Right lobe of liver (tissue), 6 donors: ENCODE measurements at regions not wholly inside any gene's neighbourhood (a gene's known extent, or its start where the extent isn't known, plus 50 kb on each side); places are given as distances from the start of the nearest gene placed in this dataset.

Experiments used
- ATAC-seq, 4 donors: fragments of 200-7000 bp; cut with Tn5 transposase; one replicate each; pipeline ENCODE4 v1.9.1; 2020; ENCODE audit warnings: mild to moderate bottlenecking in 4 of 4, moderate library complexity in 4 of 4
- DNase-seq, 3 donors: peaks; one replicate each; pipeline ENCODE4 v3.0.0-alpha.2; 2020
- H3K27ac ChIP-seq, 3 donors: fragments of 200-600 bp; one replicate each; pipeline ENCODE4 v1.8.0; 2022
- H3K27me3 ChIP-seq, 2 donors: fragments of 200-600 bp; one replicate each; pipeline ENCODE4 v1.8.0; 2022
- H3K36me3 ChIP-seq, 4 donors: fragments of 200-600 bp; sonication (generic) in 1 of 4; one replicate each; pipeline versions ENCODE4 v1.5.1 to v1.8.0; 2017 to 2022; ENCODE audit warnings: control low read depth in 1 of 4
- H3K4me1 ChIP-seq, 4 donors: fragments of 200-600 bp; sonication (generic) in 1 of 4; one replicate each; pipeline versions ENCODE4 v1.5.1 to v1.8.0; 2017 to 2022; ENCODE audit warnings: control low read depth in 1 of 4
- H3K4me3 ChIP-seq, 3 donors: fragments of 200-600 bp; one replicate each; pipeline ENCODE4 v1.8.0; 2022
- H3K9me3 ChIP-seq, 4 donors: fragments of 200-600 bp; sonication (generic) in 1 of 4; one replicate each; pipeline versions ENCODE4 v1.5.1 to v1.8.0; 2017 to 2022; ENCODE audit warnings: control low read depth in 1 of 4
- CTCF ChIP-seq, 4 donors: fragments of 200-600 bp in 3 of 4; fragments of 450-650 bp in 1 of 4; IDR thresholded peaks; one replicate each; pipeline versions ENCODE4 v1.5.1 to v1.8.0; 2016 to 2022; ENCODE audit warnings: antibody characterized with exemption in 4 of 4, mild to moderate bottlenecking in 2 of 4
- POLR2A ChIP-seq: fragments of 450-650 bp; IDR thresholded peaks from one replicate; pipeline ENCODE4 v1.6.1; 2017; ENCODE audit warnings: antibody characterized with exemption, mild to moderate bottlenecking
- WGBS: methylation state at CpG from one replicate; pipeline ENCODE4 v1.1.6; 2018; ENCODE audit warnings: low coverage, low lambda C conversion rate; ENCODE audit not compliant: insufficient coverage; ENCODE audit errors: missing lambda C conversion rate; 5-methylcytosine and 5-hydroxymethylcytosine counted together
- intact Hi-C, 2 donors: fragments of 100-400 bp; cut with DNase I; formaldehyde crosslinking; loops; one replicate each; pipeline versions ENCODE4 v1.11.2 to v1.14.1; 2022
- donor health status: DM: no; HTN: yes; CAD: no.
- donor health status: DM: no; HTN: no; CAD: no.
- donor health status: DM: no; HTN: no; CAD: no.
- donor health status: DM: no; HTN: yes; CAD: no.
- donor health status: DM: no; HTN: yes; CAD: no.

GRCh38 chr2:220263300-220263699 lies 635.9 kb downstream of the SLC4A3 start:
- no peak for DNase-seq
- Histone ChIP-seq H3K4me3 (no peak overlapping the region), H3K27me3 (no peaks in the 10 kb centered on the region), H3K36me3 (no peaks in the 10 kb centered on the region), H3K4me1 (no peaks in the 10 kb centered on the region), H3K27ac (no peak overlapping the region), H3K9me3 (no peaks in the 10 kb centered on the region)
- intact Hi-C loops = no loop called here
- ATAC-seq = no peak
- WGBS = 72% methylated on average over 6 of the region's 6 CpGs
- no peak for TF ChIP-seq POLR2A
- TF ChIP-seq CTCF (IDR thresholded peaks at IDR 0.05) = no peak

- Histone ChIP-seq H3K4me1 (peaks cover 0 to 12% (median 0%) of the 10 kb centered on the region in 4 donors), H3K4me3 (no peak overlapping the region), H3K27ac (no peak overlapping the region), H3K36me3 (no peaks in the 10 kb centered on the region), H3K27me3 (no peaks in the 10 kb centered on the region), H3K9me3 (no peaks in the 10 kb centered on the region)
- TF ChIP-seq CTCF (IDR thresholded peaks at IDR 0.05) (no peak), POLR2A (no peak)
- WGBS = 71% methylated on average over 4 of the region's 4 CpGs
- intact Hi-C loops = no loop called here
- DNase-seq (no peak), ATAC-seq (no peak)
Measured at GRCh38 chr2:220269367-220269766, 641.9 kb downstream of the SLC4A3 start.

- intact Hi-C loops = no loop called here
- ATAC-seq (no peak), DNase-seq (no peak)
- WGBS = 56% methylated on average over 1 of the region's 1 CpG
- Histone ChIP-seq H3K27ac (no peak overlapping the region), H3K4me3 (no peak overlapping the region), H3K4me1 (peaks cover 0 to 12% (median 0%) of the 10 kb centered on the region in 4 donors), H3K36me3 (no peaks in the 10 kb centered on the region), H3K9me3 (no peaks in the 10 kb centered on the region), H3K27me3 (no peaks in the 10 kb centered on the region)
- TF ChIP-seq POLR2A = no peak
- TF ChIP-seq CTCF (IDR thresholded peaks at IDR 0.05) = no peak
Measured at GRCh38 chr2:220270481-220271070, 643.1 kb downstream of the SLC4A3 start.

- no peaks in the 10 kb centered on the region for H3K36me3 ChIP-seq
- H3K4me3 ChIP-seq = no peak overlapping the region
- H3K4me1 ChIP-seq = peaks cover 0 to 20% (median 5%) of the 10 kb centered on the region in 4 donors
- no peak for TF ChIP-seq POLR2A
- TF ChIP-seq CTCF (IDR thresholded peaks at IDR 0.05) = no peak
- no peaks in the 10 kb centered on the region for H3K9me3 ChIP-seq
- H3K27ac ChIP-seq = no peak overlapping the region
- DNase-seq (no peak), ATAC-seq (no peak)
- no peaks in the 10 kb centered on the region for H3K27me3 ChIP-seq
- intact Hi-C loops = no loop called here
Measured at GRCh38 chr2:220272656-220273055, 645.2 kb downstream of the SLC4A3 start.

GRCh38 chr2:220273082-220273481 lies 645.7 kb downstream of the SLC4A3 start:
- ATAC-seq (no peak), DNase-seq (no peak)
- intact Hi-C loops = no loop called here
- no peaks in the 10 kb centered on the region for H3K9me3 ChIP-seq
- H3K4me3 ChIP-seq = no peak overlapping the region
- no peak overlapping the region for H3K27ac ChIP-seq
- peaks cover 0 to 20% (median 7%) of the 10 kb centered on the region in 4 donors for H3K4me1 ChIP-seq
- no peaks in the 10 kb centered on the region for H3K27me3 ChIP-seq
- WGBS = 35% methylated on average over 2 of the region's 2 CpGs
- TF ChIP-seq POLR2A (no peak), CTCF (IDR thresholded peaks at IDR 0.05) (no peak)
- no peaks in the 10 kb centered on the region for H3K36me3 ChIP-seq
